Posterior cingulate gyrus (tissue), 11 donors: ENCODE measurements at regions not wholly inside any gene's neighbourhood (a gene's known extent, or its start where the extent isn't known, plus 50 kb on each side); places are given as distances from the start of the nearest gene placed in this dataset.

Experiments
- DNase-seq, 10 donors: peaks; one replicate each; pipeline versions ENCODE4 v3.0.0 to v3.0.0-alpha.2; 2020 to 2021; ENCODE audit warnings: mixed read lengths in 3 of 10
- intact Hi-C: fragments of 100-400 bp; cut with DNase I; formaldehyde crosslinking; loops from one replicate; pipeline ENCODE4 v1.15.1; 2023

DNA sequence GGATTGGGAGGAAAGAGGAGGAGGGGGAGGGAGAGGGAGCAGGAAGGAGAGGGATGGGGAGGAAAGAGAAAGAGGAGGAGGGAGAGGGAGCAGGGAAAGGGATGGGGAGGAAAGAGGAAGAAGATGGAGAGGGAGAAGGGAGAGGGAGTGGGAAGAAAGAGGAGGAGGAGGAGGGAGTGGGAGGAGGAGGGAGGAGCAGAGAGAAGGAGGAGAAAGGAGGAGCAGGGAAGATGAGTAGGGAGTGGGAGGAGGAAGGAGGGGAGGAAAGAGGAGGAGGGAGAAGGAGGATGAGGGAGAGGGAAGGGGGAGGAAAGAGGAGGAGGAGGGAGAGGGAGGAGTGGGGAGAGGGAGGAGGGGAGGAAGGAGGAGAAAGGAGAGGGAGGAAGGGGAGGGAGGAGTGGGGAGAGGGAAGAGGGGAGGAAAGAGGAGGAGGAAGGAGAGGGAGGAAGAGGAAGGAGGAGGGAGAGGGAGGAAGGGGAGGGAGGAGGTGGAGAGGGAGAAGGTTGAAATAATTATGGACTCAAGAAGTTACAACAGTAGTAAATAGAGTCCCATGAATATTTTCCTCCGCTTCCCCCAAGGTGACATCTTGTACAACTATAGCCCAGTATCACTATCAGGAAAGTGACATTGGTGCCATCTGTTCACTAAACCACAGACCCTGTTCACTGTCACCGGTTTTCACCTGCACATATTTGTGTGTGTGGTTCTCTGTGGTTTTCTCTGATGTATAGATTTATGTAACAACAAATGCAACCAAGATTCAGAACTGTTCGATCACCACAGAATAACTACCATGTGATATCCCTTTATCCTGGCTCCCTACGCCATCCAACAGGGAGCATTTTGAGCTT lies 325.3 kb upstream of the EEF2KMT start:
- DNase-seq: no peak
- intact Hi-C loops: no loop called here

DNA sequence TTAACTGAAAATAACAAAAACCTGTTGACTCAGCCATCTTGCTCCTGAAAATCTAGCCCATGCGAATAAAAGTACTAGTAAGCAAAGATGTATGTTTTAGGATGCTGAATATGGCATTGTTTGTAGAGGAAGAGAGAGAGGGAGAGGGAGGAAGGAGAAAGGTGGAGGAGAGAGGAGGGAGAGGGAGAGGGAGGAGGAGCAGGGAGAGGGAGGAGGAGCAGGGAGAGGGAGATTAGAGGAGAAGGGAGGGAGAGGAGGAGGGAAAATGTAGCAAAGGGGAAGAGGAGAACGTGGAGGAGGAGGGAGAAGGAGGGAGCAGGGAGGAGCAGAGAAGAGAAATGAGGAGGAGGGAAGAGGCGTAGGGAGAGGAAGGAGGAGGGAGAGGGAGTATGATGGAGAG lies 324.5 kb upstream of the EEF2KMT start:
- no peak for DNase-seq
- intact Hi-C loops: no loop called here

DNA sequence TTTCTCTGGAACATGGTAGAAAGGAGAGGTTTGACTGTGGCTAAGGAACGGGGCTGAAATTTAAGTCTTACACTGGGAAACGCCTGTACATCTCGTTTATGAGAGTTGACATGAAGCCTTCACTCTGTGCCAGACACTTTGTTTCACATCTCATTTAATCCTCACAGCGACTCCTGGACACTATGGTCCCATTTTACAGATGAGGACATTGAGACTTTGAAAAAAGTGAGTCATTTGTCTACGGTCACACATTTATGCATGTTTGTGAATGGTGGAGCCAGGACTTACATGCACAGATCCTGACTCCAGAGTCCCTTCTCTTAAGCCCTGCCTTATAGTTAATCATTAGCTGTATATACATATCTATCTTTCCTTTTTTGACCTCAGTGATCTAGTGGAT lies 318.4 kb upstream of the EEF2KMT start:
- DNase-seq: no peak
- intact Hi-C loops: no loop called here

DNA sequence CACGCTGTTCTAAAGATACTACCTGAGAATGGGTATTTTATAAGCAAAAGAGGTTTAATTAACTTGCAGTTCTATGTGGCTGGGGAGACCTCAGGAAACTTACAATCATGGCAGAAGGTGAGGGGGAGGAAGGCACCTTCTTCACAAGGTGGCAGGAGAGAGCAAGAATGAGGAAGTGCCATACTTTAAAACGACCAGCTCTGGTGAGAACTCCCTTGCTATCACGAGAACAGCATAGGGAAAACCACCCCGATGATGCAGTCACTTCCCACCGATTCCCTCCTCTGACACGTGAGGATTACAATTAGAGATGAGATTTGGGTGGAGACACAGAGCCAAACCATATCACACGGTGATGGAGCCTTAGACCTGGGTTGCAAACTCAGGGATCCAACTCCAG lies 317.5 kb upstream of the EEF2KMT start:
- peak in 1 of 10 donors; percentile 22 for DNase-seq
- intact Hi-C loops: no loop called here

DNA sequence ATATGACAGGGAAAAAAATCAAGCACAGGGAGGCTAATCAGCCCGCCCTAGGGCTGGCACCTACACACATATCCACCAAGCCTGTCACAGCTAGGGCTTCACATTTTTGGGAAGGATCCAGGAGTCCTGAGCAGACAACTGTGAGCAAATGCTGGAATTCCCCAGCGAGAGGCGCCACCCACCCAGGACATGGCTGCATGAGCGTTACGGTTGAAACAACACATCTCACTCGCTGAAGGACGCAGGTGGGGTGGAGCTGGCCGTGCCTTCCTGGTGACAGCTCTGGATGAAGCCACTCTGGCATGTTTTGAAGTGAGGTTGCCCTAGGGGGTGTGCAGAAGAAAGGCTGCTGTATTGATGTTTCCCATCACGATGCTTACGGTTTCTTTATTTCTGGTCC lies 315.1 kb upstream of the EEF2KMT start:
- intact Hi-C loops: no loop called here
- DNase-seq: peak in 6 of 10 donors; percentile 9 to 87 (median 40)

DNA sequence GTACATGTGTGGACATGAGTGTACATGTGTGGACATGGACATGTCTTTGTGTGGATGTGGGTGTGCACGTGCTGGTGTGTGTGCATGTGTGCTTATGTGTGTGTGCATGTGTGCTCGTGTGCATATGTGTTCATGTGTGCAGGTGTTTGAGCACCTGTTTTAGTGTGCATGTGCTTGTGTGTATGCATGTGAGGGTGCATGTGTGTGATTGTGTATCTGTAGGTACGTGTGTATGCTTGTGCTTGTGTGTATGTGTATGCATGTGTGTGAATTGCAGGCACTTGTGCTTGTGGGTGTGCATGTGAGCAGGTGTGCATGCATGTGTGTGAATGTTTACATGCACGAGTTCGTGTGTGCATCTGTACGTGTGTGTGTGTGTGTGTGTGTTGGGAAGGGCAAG lies 300.6 kb upstream of the EEF2KMT start:
- intact Hi-C loops: no loop called here
- DNase-seq: peak in 1 of 10 donors; percentile 20

DNA sequence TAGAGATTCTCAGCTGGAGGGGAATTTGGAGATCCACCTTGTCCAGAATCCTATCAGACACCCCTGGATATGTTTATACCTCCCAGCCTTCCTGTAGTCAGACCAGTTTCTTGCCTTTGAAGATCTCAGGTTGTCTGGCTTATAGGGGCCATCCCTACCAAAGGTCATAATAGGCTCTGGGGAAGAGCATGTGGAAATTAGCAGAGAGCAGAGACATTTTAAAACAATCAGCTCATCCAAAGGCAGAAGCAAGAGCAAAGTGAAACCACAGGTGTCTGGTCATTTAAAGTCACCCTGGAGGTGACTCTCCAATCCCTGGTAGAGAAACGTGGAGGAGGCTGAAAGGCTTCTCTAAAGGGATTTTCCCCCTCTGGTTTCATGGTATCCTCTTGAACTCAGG lies 299.3 kb upstream of the EEF2KMT start:
- intact Hi-C loops: no loop called here
- no peak for DNase-seq

DNA sequence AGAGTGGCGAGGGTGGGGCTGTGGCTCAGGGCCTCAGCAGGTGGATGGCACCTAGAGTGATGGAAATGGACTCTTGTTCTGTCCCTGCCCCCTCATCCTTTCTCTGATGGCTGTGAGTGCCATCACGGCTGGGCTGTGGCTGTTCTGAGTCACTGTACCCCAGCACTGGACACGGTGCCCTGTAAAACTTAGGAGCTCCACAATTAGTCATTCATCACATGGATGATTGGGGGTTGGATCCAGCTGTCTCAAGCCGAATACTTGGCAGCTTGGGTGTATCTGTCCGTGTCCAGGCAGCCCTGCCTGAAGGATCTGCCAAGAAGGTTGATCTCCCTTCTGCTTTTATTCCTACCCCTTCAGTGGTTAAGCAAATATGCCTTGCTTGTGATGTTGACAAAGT lies 295.5 kb upstream of the EEF2KMT start:
- peak in 4 of 10 donors; percentile 11 to 52 (median 32) for DNase-seq
- intact Hi-C loops: no loop called here

DNA sequence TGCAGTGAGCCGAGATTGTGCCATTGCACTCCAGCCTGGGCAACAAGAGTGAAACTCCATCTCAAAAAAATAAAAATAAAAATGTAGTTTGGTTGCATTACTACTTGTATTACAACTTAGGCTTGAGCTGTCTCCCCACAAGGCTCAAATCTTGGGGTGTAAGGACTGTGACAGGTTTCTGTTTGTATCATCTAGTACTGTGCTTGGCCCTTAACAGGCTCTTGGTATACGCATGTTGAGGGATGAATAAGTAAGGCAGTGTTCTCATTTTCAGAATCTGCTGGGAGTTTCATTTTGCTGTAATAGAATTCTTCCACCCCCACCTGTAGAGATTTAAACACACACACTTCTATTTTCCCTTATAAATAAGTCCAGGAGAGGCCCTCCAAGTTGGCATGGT lies 289.4 kb upstream of the EEF2KMT start:
- DNase-seq: no peak
- intact Hi-C loops: no loop called here

DNA sequence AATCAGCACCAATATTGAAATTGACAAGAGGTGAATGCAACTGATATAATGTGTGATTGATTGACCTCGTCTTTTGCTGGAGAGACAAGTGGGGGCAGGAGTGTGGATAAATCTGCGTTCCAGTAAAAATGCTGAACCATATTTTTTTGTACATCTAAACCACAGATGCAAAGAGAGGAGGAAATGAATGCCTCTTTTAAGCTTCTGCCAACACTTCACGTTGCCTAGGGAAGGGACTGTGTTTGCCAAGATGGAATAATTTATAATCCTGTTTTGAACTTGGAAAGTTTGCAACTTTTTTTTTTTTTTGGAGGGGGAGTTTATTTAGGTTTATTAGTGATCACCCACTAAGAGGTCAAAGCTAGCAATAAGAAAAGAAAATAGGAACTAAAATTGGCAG lies 288.2 kb upstream of the EEF2KMT start:
- DNase-seq: no peak
- intact Hi-C loops: no loop called here

DNA sequence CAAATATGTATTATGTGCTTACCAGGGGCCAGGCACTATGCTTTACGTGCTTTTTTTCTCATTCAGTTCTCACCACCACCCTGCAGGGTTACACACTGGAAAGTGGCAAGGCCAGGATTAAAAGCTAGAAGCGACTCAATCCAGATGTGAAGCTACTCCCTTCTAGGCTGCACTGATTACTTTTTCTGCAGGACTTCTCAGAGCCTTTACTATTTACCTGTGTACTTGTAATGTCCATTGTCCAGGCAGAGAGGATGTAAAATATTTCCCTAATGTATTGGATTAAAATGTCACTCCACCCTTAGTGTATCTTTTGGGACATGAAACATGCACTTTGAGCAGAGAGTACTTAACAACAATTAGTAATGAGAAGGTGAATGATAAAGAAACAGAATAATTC lies 287.5 kb upstream of the EEF2KMT start:
- DNase-seq: no peak
- intact Hi-C loops: no loop called here

DNA sequence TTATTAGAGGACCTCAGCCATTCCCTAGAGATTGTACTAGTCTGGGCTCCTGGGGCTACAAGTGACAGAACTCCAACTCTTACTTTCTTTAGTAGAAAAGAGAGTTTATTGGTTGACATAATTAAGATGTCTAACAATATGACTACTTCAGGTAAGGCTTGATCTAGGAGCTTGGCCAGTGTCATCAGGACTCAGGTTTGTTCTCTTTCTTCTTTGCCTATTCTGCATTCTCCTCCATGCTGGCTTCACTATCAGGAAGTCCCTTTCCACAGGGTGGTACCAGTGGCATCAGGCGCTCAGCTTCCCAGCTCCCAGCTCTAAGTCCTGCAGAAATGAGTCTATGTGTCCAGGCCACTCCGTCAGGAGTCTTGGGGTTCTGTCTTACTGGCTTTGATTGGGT lies 286.1 kb upstream of the EEF2KMT start:
- DNase-seq: no peak
- intact Hi-C loops: no loop called here

DNA sequence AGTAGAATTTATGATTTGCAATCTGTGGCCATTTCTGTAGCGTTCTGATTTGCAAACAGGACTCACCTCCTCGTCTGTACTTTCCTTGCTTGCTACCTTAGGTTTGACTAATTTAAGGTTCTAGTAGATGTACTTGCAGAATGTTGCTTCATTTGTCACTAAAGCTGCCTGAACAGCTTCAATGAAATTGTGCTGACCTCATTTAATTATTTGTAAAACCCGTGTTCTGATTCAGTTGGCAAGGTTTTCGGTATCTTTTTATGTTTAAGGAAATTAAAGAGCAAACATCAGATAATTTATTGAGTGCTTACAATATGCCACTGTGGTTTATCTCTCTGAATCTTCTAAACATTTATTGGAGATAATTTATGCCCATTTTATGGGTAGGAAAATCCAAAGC lies 284.9 kb upstream of the EEF2KMT start:
- intact Hi-C loops: no loop called here
- no peak for DNase-seq

DNA sequence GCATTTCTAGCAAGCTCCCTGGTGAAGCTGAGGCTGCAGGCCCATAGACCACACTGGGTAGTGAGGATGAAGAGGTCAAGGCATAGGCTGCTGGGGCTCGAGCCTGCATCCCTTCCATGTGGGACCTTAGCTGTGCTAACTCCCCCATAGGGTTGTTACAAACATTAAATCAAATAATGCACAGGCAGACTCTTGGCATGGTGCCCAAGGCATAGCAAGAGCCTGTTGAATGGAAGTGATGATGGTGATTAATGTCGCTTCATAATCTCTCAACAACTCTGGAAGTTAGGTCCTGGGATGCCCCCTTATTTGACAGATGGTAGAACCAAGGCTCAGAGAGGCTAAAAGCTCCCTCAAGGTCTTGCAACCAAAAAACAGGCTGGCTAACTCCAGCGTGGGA lies 283.9 kb upstream of the EEF2KMT start:
- intact Hi-C loops: no loop called here
- DNase-seq: peak in 1 of 10 donors; percentile 46

DNA sequence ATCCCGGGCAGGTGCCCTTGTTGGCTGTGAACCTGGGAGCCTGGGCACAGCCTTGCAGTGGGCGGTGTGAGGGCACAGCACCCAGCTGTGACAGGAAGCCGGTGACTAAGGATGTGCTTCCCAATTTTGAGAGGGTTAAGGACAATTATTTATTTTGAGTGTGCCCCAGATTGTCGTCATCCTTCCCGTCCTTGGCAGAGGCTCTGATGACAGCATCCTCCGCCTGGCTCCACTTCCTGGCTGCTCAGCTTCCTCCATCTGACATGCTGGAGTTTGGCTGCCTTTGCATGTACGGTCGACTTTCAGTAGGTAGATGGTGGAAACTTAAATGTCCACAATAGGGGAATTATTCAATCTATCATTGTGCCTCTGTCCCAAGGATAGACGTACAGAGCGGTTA lies 282.4 kb upstream of the EEF2KMT start:
- DNase-seq: peak in 8 of 10 donors; percentile 32 to 86 (median 56)
- intact Hi-C loops: no loop called here

DNA sequence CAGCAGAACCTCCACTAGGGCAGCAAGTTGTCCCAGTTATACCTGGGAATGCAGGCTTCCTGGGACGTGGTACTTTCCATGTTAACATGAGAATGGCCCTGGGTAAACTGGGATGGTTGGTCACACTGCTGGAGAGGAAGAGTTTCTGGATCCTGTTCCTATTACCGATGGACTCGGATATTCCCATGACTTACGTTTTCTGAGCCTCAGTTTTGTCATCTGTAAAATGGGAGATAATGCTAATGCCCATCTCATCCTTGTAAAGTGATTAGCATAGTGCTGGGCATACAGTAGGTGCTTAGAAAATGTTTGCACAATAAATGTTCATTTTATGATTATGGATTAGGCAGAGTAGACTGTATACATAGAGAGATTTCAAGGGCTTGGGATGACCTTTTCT lies 280.9 kb upstream of the EEF2KMT start:
- no peak for DNase-seq
- intact Hi-C loops: no loop called here

DNA sequence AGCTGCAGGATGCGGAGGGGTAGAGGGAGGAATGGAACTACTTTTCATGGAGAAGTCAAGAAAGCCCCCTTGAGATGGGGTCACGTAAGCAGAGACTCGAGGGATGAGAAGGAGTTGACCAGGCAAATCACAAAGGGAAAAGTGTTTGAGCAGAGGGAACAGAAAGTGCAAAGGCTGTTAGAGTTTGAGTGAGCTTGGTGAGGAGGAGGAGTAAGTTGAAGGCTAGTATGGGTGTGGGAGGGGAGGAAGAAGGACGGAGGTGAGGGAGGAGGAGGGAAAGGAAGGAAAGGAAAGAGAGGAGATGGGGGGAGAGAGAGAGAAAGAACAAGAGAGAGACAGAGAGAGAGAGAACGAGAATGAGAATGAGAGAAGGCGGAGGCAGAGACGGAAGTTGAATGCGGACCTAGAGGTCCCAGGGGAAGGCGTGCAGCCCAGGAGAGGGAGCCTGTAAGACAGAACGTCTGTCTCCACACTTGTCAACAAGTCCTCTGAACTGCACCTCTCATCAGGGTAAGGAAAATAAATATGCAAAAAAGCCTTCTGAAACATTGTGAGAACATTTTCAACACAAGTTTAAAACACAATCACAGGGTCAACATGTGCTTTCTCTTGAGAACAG lies 279.8 kb upstream of the EEF2KMT start:
- DNase-seq: no peak
- intact Hi-C loops: no loop called here

DNA sequence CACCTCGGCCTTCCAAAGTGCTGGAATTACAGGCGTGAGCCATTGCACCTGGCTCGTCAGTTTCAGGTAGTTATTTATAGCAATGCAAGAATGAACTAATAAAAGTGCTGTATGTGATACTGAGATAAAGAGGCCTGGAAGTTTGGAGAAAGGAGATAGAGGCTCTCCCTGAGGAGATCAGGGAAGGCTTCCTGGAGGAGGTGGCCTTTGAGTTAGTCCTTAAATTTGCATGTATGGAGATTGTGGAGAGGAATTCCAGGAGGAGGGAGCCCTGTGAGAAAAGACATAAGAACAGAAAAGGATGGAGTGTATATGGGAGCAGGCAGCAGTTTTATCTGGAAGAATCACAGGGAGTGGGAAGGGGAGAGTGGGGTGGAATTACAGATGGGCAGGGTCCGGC lies 276.6 kb upstream of the EEF2KMT start:
- intact Hi-C loops: no loop called here
- DNase-seq: no peak

DNA sequence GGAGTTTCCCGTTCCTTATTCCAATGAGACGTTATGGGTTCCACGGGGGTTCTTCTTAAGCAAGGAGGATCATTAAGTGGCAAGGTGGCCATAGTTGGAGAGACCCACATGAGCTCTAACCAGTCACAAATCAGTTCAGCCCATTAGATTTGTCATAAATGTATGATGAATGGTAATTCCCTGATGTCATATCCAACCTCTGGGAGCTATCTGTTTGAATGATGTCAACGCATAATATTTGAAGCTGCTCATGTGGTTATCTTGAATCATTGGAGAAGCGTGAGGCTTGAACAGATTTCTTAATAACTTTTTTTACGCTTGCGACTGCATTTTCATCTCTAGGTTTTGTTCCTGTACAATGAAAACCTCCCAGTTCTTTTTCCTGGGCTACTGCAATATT lies 270.4 kb upstream of the EEF2KMT start:
- no peak for DNase-seq

DNA sequence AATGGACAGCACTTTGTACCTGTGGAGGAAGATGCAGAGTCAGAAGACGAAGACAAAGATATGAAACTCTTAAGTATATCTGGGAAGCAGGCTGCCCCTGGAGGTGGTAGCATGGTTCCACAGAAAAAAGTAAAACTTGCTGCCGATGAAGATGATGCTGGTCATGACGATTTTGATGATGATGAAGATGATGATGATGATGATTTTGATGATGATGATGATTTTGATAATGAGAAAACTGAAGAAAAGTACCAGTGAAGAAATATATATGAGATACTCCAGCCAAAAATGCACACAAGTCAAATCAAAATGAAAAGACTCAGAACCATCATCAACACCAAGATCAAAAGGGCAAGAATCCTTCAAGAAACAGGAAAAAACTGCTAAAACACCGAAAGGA lies 268.5 kb upstream of the EEF2KMT start:
- intact Hi-C loops: no loop called here
- no peak for DNase-seq

More for the DNA sequence above, 270.4 kb upstream of the EEF2KMT start:
- intact Hi-C loops: no loop called here

DNA sequence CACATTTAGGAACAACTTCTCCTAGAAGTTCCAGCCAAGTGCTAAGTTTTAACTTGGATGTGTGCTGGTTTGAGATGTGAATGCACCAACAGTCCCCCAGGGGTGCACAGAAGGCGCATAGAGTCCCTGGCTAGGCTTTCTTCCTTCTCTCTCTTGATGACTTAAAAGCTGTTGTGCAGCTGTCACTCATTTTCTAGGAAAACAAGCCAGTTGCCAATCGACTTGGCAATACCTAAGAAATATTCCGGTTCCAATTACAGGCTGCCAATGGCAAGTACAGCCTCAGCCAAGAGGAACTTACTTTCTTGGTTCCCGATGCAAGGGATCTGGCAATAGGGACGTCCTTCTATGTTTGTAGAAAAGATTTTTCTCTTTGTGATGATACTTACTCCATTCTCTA lies 266.6 kb upstream of the EEF2KMT start:
- intact Hi-C loops: no loop called here
- DNase-seq: no peak

DNA sequence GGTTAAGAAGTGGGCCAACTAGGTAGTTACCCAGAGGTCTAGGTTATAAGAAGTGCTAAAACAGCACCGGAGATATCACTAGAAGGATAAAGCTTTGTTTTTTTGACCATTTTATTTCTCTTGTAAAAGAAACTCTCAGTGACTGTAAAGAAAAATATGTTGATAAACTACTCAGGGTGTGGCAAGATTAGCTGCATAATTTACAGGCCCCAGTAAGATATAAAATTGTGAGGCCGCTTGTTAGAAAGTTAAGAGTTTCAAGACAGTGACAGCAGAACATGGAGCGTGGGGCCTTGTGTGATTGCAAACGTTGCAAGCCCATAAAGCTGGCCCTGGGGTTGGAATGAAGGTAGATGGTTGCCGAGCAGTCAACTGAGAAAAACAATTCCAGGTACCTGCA lies 263.7 kb upstream of the EEF2KMT start:
- no peak for DNase-seq
- intact Hi-C loops: no loop called here
